HG03139 (cell line): ENCODE measurements at regions not wholly inside any gene's neighbourhood (a gene's known extent, or its start where the extent isn't known, plus 50 kb on each side); places are given as distances from the start of the nearest gene placed in this dataset.

Experiments
- ATAC-seq: cut with Tn5 transposase; IDR thresholded peaks from one replicate; pipeline ENCODE4 v1.9.1; 2021; ENCODE audit not compliant: unreplicated experiment

- ATAC-seq = no peak
Observed at GRCh38 chr21:31502537-31503143, 156.9 kb upstream of the SOD1 start.

GRCh38 chr21:31501926-31502325, 157.6 kb upstream of the SOD1 start:
- no peak for ATAC-seq

- ATAC-seq = no peak
Observed at GRCh38 chr21:31500982-31501381, 156.9 kb upstream of the TIAM1 start.

GRCh38 chr21:31500071-31500470, 156.0 kb upstream of the TIAM1 start:
- no peak for ATAC-seq

- no peak for ATAC-seq
Observed at GRCh38 chr21:31498985-31499384, 154.9 kb upstream of the TIAM1 start.

GRCh38 chr21:31497914-31498313, 153.9 kb upstream of the TIAM1 start:
- no peak for ATAC-seq

GRCh38 chr21:31493350-31493880, 149.4 kb upstream of the TIAM1 start:
- no peak for ATAC-seq

- ATAC-seq = no peak
Observed at GRCh38 chr21:31491617-31492016, 147.6 kb upstream of the TIAM1 start.

GRCh38 chr21:31490443-31490842, 146.4 kb upstream of the TIAM1 start:
- no peak for ATAC-seq

- ATAC-seq = no peak
Observed at GRCh38 chr21:31489726-31490125, 145.7 kb upstream of the TIAM1 start.

- ATAC-seq = no peak
Observed at GRCh38 chr21:31489014-31489413, 145.0 kb upstream of the TIAM1 start.

GRCh38 chr21:31484219-31484618, 140.2 kb upstream of the TIAM1 start:
- no peak for ATAC-seq

GRCh38 chr21:31483146-31483545, 139.1 kb upstream of the TIAM1 start:
- ATAC-seq = no peak

GRCh38 chr21:31482460-31482859, 138.4 kb upstream of the TIAM1 start:
- ATAC-seq = no peak

- no peak for ATAC-seq
Observed at GRCh38 chr21:31480228-31480627, 136.2 kb upstream of the TIAM1 start.

GRCh38 chr21:31479714-31480113, 135.7 kb upstream of the TIAM1 start:
- no peak for ATAC-seq

- ATAC-seq = no peak
Observed at GRCh38 chr21:31479222-31479621, 135.2 kb upstream of the TIAM1 start.

GRCh38 chr21:31476263-31477022, 132.4 kb upstream of the TIAM1 start:
- ATAC-seq = no peak

- no peak for ATAC-seq
Observed at GRCh38 chr21:31475223-31475622, 131.2 kb upstream of the TIAM1 start.

- no peak for ATAC-seq
Observed at GRCh38 chr21:31473685-31474345, 129.8 kb upstream of the TIAM1 start.

GRCh38 chr21:31471865-31472264, 127.8 kb upstream of the TIAM1 start:
- no peak for ATAC-seq
